H9 (cell line): ENCODE measurements at regions not wholly inside any gene's neighbourhood (a gene's known extent, or its start where the extent isn't known, plus 50 kb on each side); places are given as distances from the start of the nearest gene placed in this dataset.

Experiments used
- DNase-seq: peaks from one replicate; pipeline ENCODE4 v3.0.0-alpha.2; 2017
- H2AFZ ChIP-seq: one replicate; pipeline ENCODE4 v1.6.1; 2013; ENCODE audit warnings: mild to moderate bottlenecking, low read length, control low read depth, moderate library complexity
- H2AK5ac ChIP-seq: 2 replicates; pipeline ENCODE4 v1.6.1; 2013; ENCODE audit warnings: low read length, control low read depth, mixed read lengths; ENCODE audit not compliant: insufficient read length
- H2BK120ac ChIP-seq: one replicate; pipeline ENCODE4 v1.6.1; 2013; ENCODE audit warnings: low read depth, mild to moderate bottlenecking, low read length, control low read depth, inconsistent platforms; ENCODE audit not compliant: poor library complexity, severe bottlenecking
- H2BK12ac ChIP-seq: 2 replicates; pipeline ENCODE4 v1.6.1; 2013; ENCODE audit warnings: low read length, control low read depth, mixed read lengths, low read depth; ENCODE audit not compliant: insufficient read length
- H2BK15ac ChIP-seq: 2 replicates; pipeline ENCODE4 v1.6.1; 2013; ENCODE audit warnings: low read depth, low read length, control low read depth
- H2BK20ac ChIP-seq: one replicate; pipeline ENCODE4 v1.6.1; 2013; ENCODE audit warnings: low read depth, mild to moderate bottlenecking, low read length, control low read depth, inconsistent platforms; ENCODE audit not compliant: poor library complexity, severe bottlenecking
- H2BK5ac ChIP-seq: 2 replicates; pipeline ENCODE4 v1.6.1; 2013; ENCODE audit warnings: low read length, control low read depth, mixed read lengths; ENCODE audit not compliant: insufficient read length
- H3K14ac ChIP-seq: 2 replicates; pipeline ENCODE4 v1.6.1; 2013; ENCODE audit warnings: low read length, control low read depth; ENCODE audit not compliant: insufficient read depth
- H3K18ac ChIP-seq: 2 replicates; pipeline ENCODE4 v1.6.1; 2013; ENCODE audit warnings: low read depth, mild to moderate bottlenecking, mixed read lengths, low read length, control low read depth; ENCODE audit not compliant: insufficient read length
- H3K23ac ChIP-seq: 2 replicates; pipeline ENCODE4 v1.6.1; 2013; ENCODE audit warnings: low read length, control low read depth, mixed read lengths, low read depth; ENCODE audit not compliant: insufficient read length
- H3K23me2 ChIP-seq: 2 replicates; pipeline ENCODE4 v1.6.1; 2013; ENCODE audit warnings: low read depth, mild to moderate bottlenecking, mixed read lengths, low read length, control low read depth; ENCODE audit not compliant: insufficient read length, poor library complexity, severe bottlenecking
- H3K27ac ChIP-seq: 2 replicates; pipeline ENCODE4 v1.5.1; 2013; ENCODE audit warnings: low read length, control low read depth, mixed read lengths, low read depth; ENCODE audit not compliant: insufficient read length
- H3K27me3 ChIP-seq: 2 replicates; pipeline ENCODE4 v1.6.1; 2013; ENCODE audit warnings: low read length, control low read depth, inconsistent platforms; ENCODE audit not compliant: insufficient read depth
- H3K4ac ChIP-seq: 2 replicates; pipeline ENCODE4 v1.6.1; 2013; ENCODE audit warnings: low read depth, mild to moderate bottlenecking, control low read depth, inconsistent platforms, low read length, moderate library complexity
- H3K4me1 ChIP-seq: 2 replicates; pipeline ENCODE4 v1.6.1; 2013; ENCODE audit warnings: low read length, control low read depth, inconsistent platforms; ENCODE audit not compliant: insufficient read depth
- H3K4me2 ChIP-seq: 2 replicates; pipeline ENCODE4 v1.6.1; 2013; ENCODE audit warnings: low read length, control low read depth, mixed read lengths; ENCODE audit not compliant: insufficient read length, insufficient read depth
- H3K56ac ChIP-seq: 2 replicates; pipeline ENCODE4 v1.6.1; 2013; ENCODE audit warnings: low read depth, mild to moderate bottlenecking, mixed read lengths, low read length, control low read depth; ENCODE audit not compliant: insufficient read length
- H3K79me1 ChIP-seq: 2 replicates; pipeline ENCODE4 v1.6.1; 2013; ENCODE audit warnings: low read depth, mild to moderate bottlenecking, moderate library complexity, low read length, control low read depth, inconsistent platforms; ENCODE audit not compliant: insufficient read depth, poor library complexity, severe bottlenecking
- H3K79me2 ChIP-seq: 2 replicates; pipeline ENCODE4 v1.6.1; 2013; ENCODE audit warnings: low read length, control low read depth, inconsistent platforms; ENCODE audit not compliant: insufficient read depth
- H3K9ac ChIP-seq: 2 replicates; pipeline ENCODE4 v1.6.1; 2013; ENCODE audit warnings: low read length, control low read depth, mixed read lengths; ENCODE audit not compliant: insufficient read length; ENCODE audit errors: extremely low read depth
- H3K9me3 ChIP-seq: one replicate; pipeline ENCODE4 v1.6.1; 2013; ENCODE audit warnings: low read depth, low read length, inconsistent platforms; ENCODE audit not compliant: control insufficient read depth
- H3T11ph ChIP-seq: one replicate; pipeline ENCODE4 v1.6.1; 2013; ENCODE audit warnings: mild to moderate bottlenecking, low read length, control low read depth, inconsistent platforms
- H4K20me1 ChIP-seq: one replicate; pipeline ENCODE4 v1.6.1; 2013; ENCODE audit not compliant: control insufficient read depth, insufficient read length, insufficient read depth
- H4K5ac ChIP-seq: 2 replicates; pipeline ENCODE4 v1.6.1; 2013; ENCODE audit warnings: low read depth, mild to moderate bottlenecking, mixed read lengths, low read length, control low read depth; ENCODE audit not compliant: insufficient read length
- H4K8ac ChIP-seq: replicated peaks from 2 replicates; pipeline ENCODE4 v1.6.1; 2013; ENCODE audit warnings: low read length, control low read depth, mixed read lengths, low read depth; ENCODE audit not compliant: insufficient read length
- H4K91ac ChIP-seq: 2 replicates; pipeline ENCODE4 v1.6.1; 2013; ENCODE audit warnings: low read depth, mild to moderate bottlenecking, moderate library complexity, mixed read lengths, low read length, control low read depth; ENCODE audit not compliant: insufficient read length
- H3K27ac Mint-ChIP-seq, 3 experiments: 2 replicates in 2 of 3; 3 replicates in 1 of 3; pipeline ENCODE4 v1.8.0; 2020 to 2021; ENCODE audit warnings: mixed read lengths in 3 of 3, mild to moderate bottlenecking in 1 of 3, moderate library complexity in 1 of 3
- H3K27me3 Mint-ChIP-seq: 2 replicates; pipeline ENCODE4 v1.8.0; 2021; ENCODE audit warnings: low read depth, mild to moderate bottlenecking, moderate library complexity, mixed read lengths
- H3K36me3 Mint-ChIP-seq, 3 experiments: 2 replicates in 2 of 3; 3 replicates in 1 of 3; pipeline ENCODE4 v1.8.0; 2020 to 2021; ENCODE audit warnings: low read depth in 3 of 3, mixed read lengths in 3 of 3; ENCODE audit not compliant: insufficient read depth in 1 of 3
- H3K4me1 Mint-ChIP-seq, 2 experiments: 2 replicates each; pipeline ENCODE4 v1.8.0; 2020; ENCODE audit warnings: mixed read lengths in 2 of 2
- H3K4me3 Mint-ChIP-seq, 2 experiments: 2 replicates in 1 of 2; 3 replicates in 1 of 2; pipeline ENCODE4 v1.8.0; 2020 to 2021; ENCODE audit warnings: mild to moderate bottlenecking in 2 of 2, mixed read lengths in 2 of 2, moderate library complexity in 1 of 2
- H3K9me3 Mint-ChIP-seq, 2 experiments: 2 replicates in 1 of 2; 3 replicates in 1 of 2; pipeline ENCODE4 v1.8.0; 2020; ENCODE audit warnings: mild to moderate bottlenecking in 2 of 2, mixed read lengths in 2 of 2, moderate library complexity in 1 of 2
- TF ChIP-seq, protein P1 (sequence below): fragments of 200-600 bp; sonication (generic); conservative IDR thresholded peaks from 3 replicates; pipeline ENCODE4 v1.8.0; 2021; ENCODE audit warnings: antibody characterized with exemption, mild to moderate bottlenecking

DNA sequence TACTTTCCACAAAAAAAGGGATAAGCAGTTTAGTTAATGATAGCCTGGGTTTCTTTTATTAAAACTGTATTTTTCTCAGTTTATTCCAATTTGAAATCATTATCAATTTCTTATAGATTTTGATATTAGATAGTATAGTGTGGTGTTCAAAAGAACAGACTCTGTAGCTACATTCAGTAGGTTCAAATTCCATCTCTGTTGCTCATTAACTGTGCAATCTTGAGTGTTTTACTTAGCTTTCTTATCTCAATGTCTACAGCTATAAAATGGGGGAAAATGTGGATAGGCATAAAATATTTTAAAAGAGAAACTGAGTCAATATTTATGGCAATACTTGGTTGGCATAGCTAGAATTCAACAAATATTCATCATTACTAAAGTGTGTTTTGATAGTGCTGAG is 86.9 kb upstream of the SEMA3A start:
- Histone ChIP-seq H4K5ac (no peak overlapping the region), H3K79me1 (no peaks in the 10 kb centered on the region), H2AK5ac (no peak overlapping the region), H4K20me1 (no peaks in the 10 kb centered on the region), H2BK5ac (no peak overlapping the region), H3K9me3 (no peaks in the 10 kb centered on the region), H3K27me3 (no peaks in the 10 kb centered on the region), H2BK15ac (no peak overlapping the region), H3K79me2 (no peaks in the 10 kb centered on the region), H4K91ac (no peak overlapping the region), H3K9ac (no peak overlapping the region), H3T11ph (no peak overlapping the region), H3K23ac (no peak overlapping the region), H3K18ac (no peak overlapping the region), H3K4ac (no peak overlapping the region), H3K27ac (no peak overlapping the region), H3K23me2 (no peaks in the 10 kb centered on the region), H2AFZ (no peak overlapping the region), H2BK12ac (no peak overlapping the region), H3K4me1 (no peaks in the 10 kb centered on the region), H3K56ac (no peak overlapping the region), H2BK120ac (no peak overlapping the region), H3K14ac (no peak overlapping the region), H2BK20ac (no peak overlapping the region), H3K4me2 (no peak overlapping the region), H4K8ac (no peak overlapping the region)
- Mint-ChIP-seq H3K36me3 (peaks cover 3 to 5% (median 3%) of the 10 kb centered on the region in 3 experiments; a peak in 3 of 7 replicates), H3K27me3 (no peaks in the 10 kb centered on the region), H3K27ac (no peak overlapping the region), H3K4me1 (peaks cover 19 to 31% of the 10 kb centered on the region in 2 experiments), H3K4me3 (no peak overlapping the region), H3K9me3 (peaks cover 0 to 2% of the 10 kb centered on the region in 2 experiments; a peak in 2 of 5 replicates)
- TF ChIP-seq, protein P1, sequence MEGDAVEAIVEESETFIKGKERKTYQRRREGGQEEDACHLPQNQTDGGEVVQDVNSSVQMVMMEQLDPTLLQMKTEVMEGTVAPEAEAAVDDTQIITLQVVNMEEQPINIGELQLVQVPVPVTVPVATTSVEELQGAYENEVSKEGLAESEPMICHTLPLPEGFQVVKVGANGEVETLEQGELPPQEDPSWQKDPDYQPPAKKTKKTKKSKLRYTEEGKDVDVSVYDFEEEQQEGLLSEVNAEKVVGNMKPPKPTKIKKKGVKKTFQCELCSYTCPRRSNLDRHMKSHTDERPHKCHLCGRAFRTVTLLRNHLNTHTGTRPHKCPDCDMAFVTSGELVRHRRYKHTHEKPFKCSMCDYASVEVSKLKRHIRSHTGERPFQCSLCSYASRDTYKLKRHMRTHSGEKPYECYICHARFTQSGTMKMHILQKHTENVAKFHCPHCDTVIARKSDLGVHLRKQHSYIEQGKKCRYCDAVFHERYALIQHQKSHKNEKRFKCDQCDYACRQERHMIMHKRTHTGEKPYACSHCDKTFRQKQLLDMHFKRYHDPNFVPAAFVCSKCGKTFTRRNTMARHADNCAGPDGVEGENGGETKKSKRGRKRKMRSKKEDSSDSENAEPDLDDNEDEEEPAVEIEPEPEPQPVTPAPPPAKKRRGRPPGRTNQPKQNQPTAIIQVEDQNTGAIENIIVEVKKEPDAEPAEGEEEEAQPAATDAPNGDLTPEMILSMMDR = no peak
- no peak for DNase-seq
